Endodermal cell (in vitro differentiated cells): ENCODE measurements at regions not wholly inside any gene's neighbourhood (a gene's known extent, or its start where the extent isn't known, plus 50 kb on each side); places are given as distances from the start of the nearest gene placed in this dataset.

Experiments
- DNase-seq: peaks from one replicate; pipeline ENCODE4 v3.0.0-alpha.2; 2017
- H3K27ac ChIP-seq: 2 replicates; pipeline ENCODE4 v1.5.1; 2013; ENCODE audit warnings: mild to moderate bottlenecking, low read depth, low read length, moderate library complexity
- H3K27me3 ChIP-seq: 2 replicates; pipeline ENCODE4 v1.6.1; 2013; ENCODE audit warnings: mild to moderate bottlenecking, low read length, moderate library complexity; ENCODE audit not compliant: insufficient read depth, control insufficient read depth, poor library complexity, severe bottlenecking
- H3K36me3 ChIP-seq: 2 replicates; pipeline ENCODE4 v1.7.0; 2013; ENCODE audit warnings: mild to moderate bottlenecking, low read length, moderate library complexity; ENCODE audit not compliant: control insufficient read depth, insufficient read depth
- H3K4me1 ChIP-seq: one replicate; pipeline ENCODE4 v1.7.0; 2013; ENCODE audit warnings: low read length; ENCODE audit not compliant: control insufficient read depth, insufficient read depth
- H3K4me3 ChIP-seq: 2 replicates; pipeline ENCODE4 v1.5.1; 2013; ENCODE audit warnings: mild to moderate bottlenecking, low read length, moderate library complexity
- H3K9ac ChIP-seq: 2 replicates; pipeline ENCODE4 v1.6.1; 2013; ENCODE audit warnings: mild to moderate bottlenecking, low read length, moderate library complexity; ENCODE audit not compliant: poor library complexity, severe bottlenecking; ENCODE audit errors: extremely low read depth
- H3K9me3 ChIP-seq: 2 replicates; pipeline ENCODE4 v1.6.1; 2013; ENCODE audit warnings: mild to moderate bottlenecking, low read length, moderate library complexity; ENCODE audit not compliant: control insufficient read depth
- H3K27ac Mint-ChIP-seq: 2 replicates; pipeline ENCODE4 v1.8.0; 2020; ENCODE audit warnings: mixed read lengths
- H3K27me3 Mint-ChIP-seq: 2 replicates; pipeline ENCODE4 v1.8.0; 2021; ENCODE audit warnings: mild to moderate bottlenecking, mixed read lengths; ENCODE audit not compliant: insufficient read depth
- H3K36me3 Mint-ChIP-seq: 2 replicates; pipeline ENCODE4 v1.8.0; 2020; ENCODE audit warnings: low read depth, mixed read lengths
- H3K4me1 Mint-ChIP-seq: 2 replicates; pipeline ENCODE4 v1.8.0; 2020; ENCODE audit warnings: mixed read lengths
- H3K4me3 Mint-ChIP-seq: 2 replicates; pipeline ENCODE4 v1.8.0; 2020; ENCODE audit warnings: mild to moderate bottlenecking, moderate library complexity, mixed read lengths
- H3K9me3 Mint-ChIP-seq: 2 replicates; pipeline ENCODE4 v1.8.0; 2020; ENCODE audit warnings: mild to moderate bottlenecking, mixed read lengths
- CTCF ChIP-seq: fragments of 200-600 bp; sonication (generic); conservative IDR thresholded peaks from 2 replicates; pipeline ENCODE4 v1.5.0; 2021; ENCODE audit warnings: antibody characterized with exemption, mild to moderate bottlenecking
- WGBS, 2 experiments: methylation state at CpG; one replicate each; pipeline versions ENCODE4 v1.1.5 to v1.1.7; 2013; ENCODE audit warnings: missing lambda C conversion rate in 2 of 2, mixed read lengths in 1 of 2; ENCODE audit not compliant: insufficient coverage in 1 of 2, insufficient read length in 1 of 2; 5-methylcytosine and 5-hydroxymethylcytosine counted together

GRCh38 chrX:45633419-45633818, 432.7 kb upstream of the DIPK2B start:
- Mint-ChIP-seq H3K36me3 (peaks cover 3% of the 10 kb centered on the region), H3K27ac (no peak overlapping the region), H3K4me1 (no peaks in the 10 kb centered on the region), H3K27me3 (no peaks in the 10 kb centered on the region), H3K4me3 (no peak overlapping the region), H3K9me3 (peaks cover 55% of the 10 kb centered on the region)
- Histone ChIP-seq H3K9ac (no peak overlapping the region), H3K9me3 (no peaks in the 10 kb centered on the region), H3K36me3 (no peaks in the 10 kb centered on the region), H3K4me1 (no peaks in the 10 kb centered on the region), H3K27ac (no peak overlapping the region), H3K27me3 (no peaks in the 10 kb centered on the region), H3K4me3 (no peak overlapping the region)
- 100% methylated on average over 3 of the region's 4 CpGs; no CpG with 5 or more reads in 1 of the 2 experiments for WGBS, 2 experiments
- no peak for DNase-seq
- TF ChIP-seq CTCF = no peak

- Histone ChIP-seq H3K4me1 (no peaks in the 10 kb centered on the region), H3K9me3 (no peaks in the 10 kb centered on the region), H3K4me3 (no peak overlapping the region), H3K27ac (no peak overlapping the region), H3K36me3 (no peaks in the 10 kb centered on the region), H3K9ac (no peak overlapping the region), H3K27me3 (no peaks in the 10 kb centered on the region)
- peaks cover 3% of the 10 kb centered on the region for H3K36me3 Mint-ChIP-seq
- no peak overlapping the region for H3K4me3 Mint-ChIP-seq
- no peaks in the 10 kb centered on the region for H3K4me1 Mint-ChIP-seq
- peak; percentile 47 for DNase-seq
- 80 to 94% methylated on average over 1 to 17 of the region's 17 CpGs for WGBS, 2 experiments
- peak; percentile 39 for TF ChIP-seq CTCF
- no peak overlapping the region for H3K27ac Mint-ChIP-seq
- peaks cover 53% of the 10 kb centered on the region for H3K9me3 Mint-ChIP-seq
- H3K27me3 Mint-ChIP-seq = no peaks in the 10 kb centered on the region
Observed at GRCh38 chrX:45632506-45632905, 431.8 kb upstream of the DIPK2B start.

- no peak for TF ChIP-seq CTCF
- H3K27ac Mint-ChIP-seq = no peak overlapping the region
- no peaks in the 10 kb centered on the region for H3K9me3 ChIP-seq
- H3K27me3 Mint-ChIP-seq = no peaks in the 10 kb centered on the region
- no peak overlapping the region for H3K4me3 Mint-ChIP-seq
- H3K4me1 Mint-ChIP-seq = no peaks in the 10 kb centered on the region
- peaks cover 62% of the 10 kb centered on the region for H3K9me3 Mint-ChIP-seq
- H3K4me1 ChIP-seq = no peaks in the 10 kb centered on the region
- H3K4me3 ChIP-seq = no peak overlapping the region
- no peak overlapping the region for H3K9ac ChIP-seq
- H3K27ac ChIP-seq = no peak overlapping the region
- no peaks in the 10 kb centered on the region for H3K36me3 ChIP-seq
- no CpG with 5 or more reads among the region's 1 CpG for WGBS, 2 experiments
- no peaks in the 10 kb centered on the region for H3K27me3 ChIP-seq
- peaks cover 3% of the 10 kb centered on the region for H3K36me3 Mint-ChIP-seq
- DNase-seq = no peak
Observed at GRCh38 chrX:45630078-45630477, 429.4 kb upstream of the DIPK2B start.
